ENCODE measurements at regions not wholly inside any gene's neighbourhood (a gene's known extent, or its start where the extent isn't known, plus 50 kb on each side); places are given as distances from the start of the nearest gene placed in this dataset.

DNA sequence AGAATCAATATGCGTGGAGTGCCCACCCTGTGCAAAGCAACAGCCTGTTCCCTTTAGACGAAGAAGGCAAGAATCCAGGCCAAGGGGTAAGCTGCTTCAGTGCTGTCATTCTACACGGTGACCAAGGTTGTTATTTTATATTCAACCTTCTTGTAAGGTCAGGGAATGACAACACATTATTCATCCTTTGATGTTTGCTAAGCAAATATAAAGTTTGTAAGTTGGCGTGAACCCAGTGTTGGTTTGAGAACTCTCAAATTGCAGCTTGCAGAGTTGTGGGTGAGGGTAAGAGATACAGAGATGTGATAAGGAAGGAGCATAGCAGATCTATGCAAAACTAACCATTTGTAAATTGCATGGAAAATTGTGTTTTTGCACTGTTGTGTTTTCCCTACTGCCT is 436.7 kb downstream of the FGF9 start:
- no peaks in the 10 kb centered on the region for H3K36me3 ChIP-seq (ENCODE audit: control insufficient read depth, insufficient read depth, low read length)
- H3K4me3 ChIP-seq (ENCODE audit: low read depth, low read length) = no peak overlapping the region
- ChIA-PET CTCF (no interaction called here), POLR2A (no interaction called here)
- no peak for DNase-seq (ENCODE audit: low read depth)
- no peaks in the 10 kb centered on the region for H3K27me3 ChIP-seq (ENCODE audit: control insufficient read depth, insufficient read depth, low read length)
- TF ChIP-seq, protein P1, sequence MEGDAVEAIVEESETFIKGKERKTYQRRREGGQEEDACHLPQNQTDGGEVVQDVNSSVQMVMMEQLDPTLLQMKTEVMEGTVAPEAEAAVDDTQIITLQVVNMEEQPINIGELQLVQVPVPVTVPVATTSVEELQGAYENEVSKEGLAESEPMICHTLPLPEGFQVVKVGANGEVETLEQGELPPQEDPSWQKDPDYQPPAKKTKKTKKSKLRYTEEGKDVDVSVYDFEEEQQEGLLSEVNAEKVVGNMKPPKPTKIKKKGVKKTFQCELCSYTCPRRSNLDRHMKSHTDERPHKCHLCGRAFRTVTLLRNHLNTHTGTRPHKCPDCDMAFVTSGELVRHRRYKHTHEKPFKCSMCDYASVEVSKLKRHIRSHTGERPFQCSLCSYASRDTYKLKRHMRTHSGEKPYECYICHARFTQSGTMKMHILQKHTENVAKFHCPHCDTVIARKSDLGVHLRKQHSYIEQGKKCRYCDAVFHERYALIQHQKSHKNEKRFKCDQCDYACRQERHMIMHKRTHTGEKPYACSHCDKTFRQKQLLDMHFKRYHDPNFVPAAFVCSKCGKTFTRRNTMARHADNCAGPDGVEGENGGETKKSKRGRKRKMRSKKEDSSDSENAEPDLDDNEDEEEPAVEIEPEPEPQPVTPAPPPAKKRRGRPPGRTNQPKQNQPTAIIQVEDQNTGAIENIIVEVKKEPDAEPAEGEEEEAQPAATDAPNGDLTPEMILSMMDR (IDR thresholded peaks at IDR 0.05; ENCODE audit: insufficient read depth, low read depth, low read length) = no peak

DNA sequence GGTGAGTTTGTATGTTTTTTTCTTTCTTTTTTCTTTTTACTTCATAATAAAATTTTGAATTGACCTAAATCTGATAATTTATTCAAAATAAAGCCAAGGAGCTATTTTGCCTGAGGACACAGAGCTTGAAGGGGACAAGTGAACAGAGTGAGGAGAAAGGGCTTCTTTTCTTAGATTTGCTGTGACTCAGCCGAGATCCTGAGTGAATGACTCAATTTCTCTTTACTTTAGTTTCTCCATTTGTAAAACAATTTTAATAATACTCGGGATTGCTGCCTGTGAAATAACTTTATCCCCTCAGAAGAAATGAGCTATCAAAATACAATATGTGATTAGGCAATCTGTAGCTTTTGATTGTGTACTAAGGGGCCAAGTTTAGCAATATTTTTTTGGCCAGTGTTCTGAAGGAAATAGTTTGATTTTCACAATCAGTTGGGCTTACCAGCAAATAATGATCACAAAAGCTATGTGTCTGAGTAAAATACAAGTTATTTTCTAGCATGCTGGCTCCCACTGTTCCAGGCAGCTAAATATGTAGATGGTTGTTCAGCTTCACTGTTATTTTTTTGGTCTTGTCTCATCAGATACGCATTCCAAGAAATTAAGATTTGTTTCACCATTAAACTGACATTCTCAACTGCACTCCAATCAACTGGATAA is 437.5 kb downstream of the FGF9 start:
- DNase-seq (ENCODE audit: low read depth) = peak; percentile 26
- H3K4me3 ChIP-seq (ENCODE audit: low read depth, low read length) = no peak overlapping the region
- no peaks in the 10 kb centered on the region for H3K27me3 ChIP-seq (ENCODE audit: control insufficient read depth, insufficient read depth, low read length)
- no peaks in the 10 kb centered on the region for H3K36me3 ChIP-seq (ENCODE audit: control insufficient read depth, insufficient read depth, low read length)
- ChIA-PET CTCF (no interaction called here), POLR2A (no interaction called here)
- TF ChIP-seq, protein P1 (IDR thresholded peaks at IDR 0.05; ENCODE audit: insufficient read depth, low read depth, low read length) = no peak

DNA sequence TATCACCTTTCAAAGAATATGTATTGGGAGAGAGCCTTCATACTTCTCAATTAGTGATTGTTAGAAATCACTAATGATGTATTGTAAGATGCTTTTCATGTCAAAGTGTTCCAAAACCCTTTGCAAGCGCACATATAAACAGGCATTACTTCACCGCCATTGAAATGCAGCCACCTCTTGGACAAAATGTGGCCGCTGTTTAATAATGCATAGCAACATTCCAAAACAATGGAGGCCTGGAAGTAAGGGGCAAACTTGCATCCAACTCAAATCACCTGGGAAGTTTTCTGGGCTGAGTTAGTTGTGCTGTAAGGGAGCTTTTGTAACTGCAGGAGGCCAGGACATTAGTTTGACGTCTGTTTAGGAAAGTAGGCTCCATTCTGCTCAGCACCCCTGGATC is 438.1 kb downstream of the FGF9 start:
- no peaks in the 10 kb centered on the region for H3K36me3 ChIP-seq (ENCODE audit: control insufficient read depth, insufficient read depth, low read length)
- no peak for DNase-seq (ENCODE audit: low read depth)
- POLR2A ChIA-PET = no interaction called here
- no peak overlapping the region for H3K4me3 ChIP-seq (ENCODE audit: low read depth, low read length)
- no peaks in the 10 kb centered on the region for H3K27me3 ChIP-seq (ENCODE audit: control insufficient read depth, insufficient read depth, low read length)
- TF ChIP-seq, protein P1 (IDR thresholded peaks at IDR 0.05; ENCODE audit: insufficient read depth, low read depth, low read length) = no peak
- CTCF ChIA-PET = no interaction called here

DNA sequence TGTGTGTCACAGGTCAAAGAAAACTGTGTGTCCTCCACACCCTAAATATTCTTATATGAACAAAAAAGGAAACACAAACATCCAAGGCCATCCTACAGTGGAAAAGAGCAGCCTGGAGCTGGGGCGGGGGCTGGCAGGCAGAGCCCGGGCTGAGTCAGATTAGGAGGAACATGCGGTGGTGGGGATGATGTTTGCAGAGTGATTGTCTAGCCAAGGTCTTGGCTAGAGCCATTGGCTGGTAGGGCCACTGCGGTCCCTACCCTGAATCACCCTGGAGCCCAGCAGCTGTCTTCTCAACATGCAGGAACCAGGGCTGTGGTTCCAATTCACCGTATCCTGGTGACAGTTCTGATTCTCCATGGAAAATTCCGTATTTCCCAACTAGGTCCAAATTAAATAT is 439.5 kb downstream of the FGF9 start:
- no peak for DNase-seq (ENCODE audit: low read depth)
- Histone ChIP-seq H3K36me3 (ENCODE audit: control insufficient read depth, insufficient read depth, low read length) (no peaks in the 10 kb centered on the region), H3K4me3 (ENCODE audit: low read depth, low read length) (no peak overlapping the region), H3K27me3 (ENCODE audit: control insufficient read depth, insufficient read depth, low read length) (no peaks in the 10 kb centered on the region)
- POLR2A ChIA-PET = no interaction called here
- CTCF ChIA-PET = no interaction called here
- TF ChIP-seq, protein P1 (IDR thresholded peaks at IDR 0.05; ENCODE audit: insufficient read depth, low read depth, low read length) = no peak

DNA sequence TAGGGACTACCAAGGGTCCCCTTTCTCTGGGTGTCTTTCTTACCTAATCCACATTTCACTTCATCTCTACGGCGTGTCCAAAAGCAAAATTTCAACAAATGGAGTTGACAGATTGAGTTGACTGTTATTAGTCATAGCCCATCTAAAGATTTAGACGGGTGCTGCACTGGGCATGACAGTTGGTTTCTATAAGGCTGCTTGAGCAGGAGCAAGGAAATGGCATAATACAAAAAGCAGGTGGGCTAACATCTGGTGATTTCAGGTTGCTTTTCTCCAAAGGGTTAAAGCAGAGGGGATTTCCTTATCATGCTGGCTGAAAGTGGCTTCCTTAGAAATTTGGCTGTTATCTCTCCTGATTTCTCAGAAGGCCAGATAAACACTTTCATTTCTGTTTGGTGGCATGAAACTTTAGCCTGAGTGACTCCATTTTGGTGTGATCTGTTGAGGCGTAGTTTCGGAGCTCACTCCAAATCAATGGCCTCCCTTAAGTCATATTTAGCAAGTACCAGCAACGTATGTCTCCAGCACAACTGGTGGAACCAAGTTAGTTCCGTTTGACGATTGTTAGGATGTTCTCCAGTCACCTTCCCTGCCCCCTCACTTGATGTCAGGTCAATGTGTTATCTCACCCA is 440.4 kb downstream of the FGF9 start:
- Histone ChIP-seq H3K4me3 (ENCODE audit: low read depth, low read length) (no peak overlapping the region), H3K27me3 (ENCODE audit: control insufficient read depth, insufficient read depth, low read length) (no peaks in the 10 kb centered on the region), H3K36me3 (ENCODE audit: control insufficient read depth, insufficient read depth, low read length) (no peaks in the 10 kb centered on the region)
- DNase-seq (ENCODE audit: low read depth) = no peak
- POLR2A ChIA-PET = no interaction called here
- TF ChIP-seq, protein P1 (IDR thresholded peaks at IDR 0.05; ENCODE audit: insufficient read depth, low read depth, low read length) = no peak
- CTCF ChIA-PET = no interaction called here

Data from BJ (cell line).